ENCODE measurements at regions not wholly inside any gene's neighbourhood (a gene's known extent, or its start where the extent isn't known, plus 50 kb on each side); places are given as distances from the start of the nearest gene placed in this dataset.

GRCh38 chr12:24125280-24125679 is 175.8 kb upstream of the SOX5 start:
- DNase-seq: no peak

GRCh38 chr12:24121911-24122310 is 172.4 kb upstream of the SOX5 start:
- no peak for DNase-seq

- DNase-seq: no peak
Observed at GRCh38 chr12:24118668-24119067, 169.2 kb upstream of the SOX5 start.

GRCh38 chr12:24116548-24116947 is 167.1 kb upstream of the SOX5 start:
- DNase-seq: no peak

- DNase-seq: no peak
Observed at GRCh38 chr12:24113701-24114100, 164.2 kb upstream of the SOX5 start.

- no peak for DNase-seq
Observed at GRCh38 chr12:24111616-24112015, 162.1 kb upstream of the SOX5 start.

GRCh38 chr12:24111086-24111485 is 161.6 kb upstream of the SOX5 start:
- no peak for DNase-seq

- DNase-seq: no peak
Observed at GRCh38 chr12:24109381-24110039, 160.0 kb upstream of the SOX5 start.

- no peak for DNase-seq
Observed at GRCh38 chr12:24102676-24103075, 153.2 kb upstream of the SOX5 start.

GRCh38 chr12:24099576-24099975 is 150.1 kb upstream of the SOX5 start:
- DNase-seq: no peak

GRCh38 chr12:24095245-24095644 is 145.8 kb upstream of the SOX5 start:
- no peak for DNase-seq

- DNase-seq: no peak
Observed at GRCh38 chr12:24089510-24089890, 140.0 kb upstream of the SOX5 start.

- no peak for DNase-seq
Observed at GRCh38 chr12:24088751-24089509, 139.5 kb upstream of the SOX5 start.

- DNase-seq: no peak
Observed at GRCh38 chr12:24087294-24087693, 137.8 kb upstream of the SOX5 start.

- DNase-seq: no peak
Observed at GRCh38 chr12:24084800-24085199, 135.3 kb upstream of the SOX5 start.

- DNase-seq: no peak
Observed at GRCh38 chr12:24083838-24084237, 134.4 kb upstream of the SOX5 start.

GRCh38 chr12:24081606-24082005 is 132.1 kb upstream of the SOX5 start:
- DNase-seq: no peak

GRCh38 chr12:24081092-24081529 is 131.6 kb upstream of the SOX5 start:
- DNase-seq: no peak

- DNase-seq: no peak
Observed at GRCh38 chr12:24080465-24080864, 131.0 kb upstream of the SOX5 start.

- no peak for DNase-seq
Observed at GRCh38 chr12:24079083-24079482, 129.6 kb upstream of the SOX5 start.

- DNase-seq: no peak
Observed at GRCh38 chr12:24078318-24078765, 128.9 kb upstream of the SOX5 start.

GRCh38 chr12:24077161-24077560 is 127.7 kb upstream of the SOX5 start:
- no peak for DNase-seq

GRCh38 chr12:24075650-24076049 is 126.2 kb upstream of the SOX5 start:
- no peak for DNase-seq

GRCh38 chr12:24073170-24073810 is 123.8 kb upstream of the SOX5 start:
- DNase-seq: no peak

All from CD4-positive, alpha-beta T cell treated with Interleukin-17A for 1 hour (primary cell).